ENCODE measurements at regions not wholly inside any gene's neighbourhood (a gene's known extent, or its start where the extent isn't known, plus 50 kb on each side); places are given as distances from the start of the nearest gene placed in this dataset.

GRCh38 chr14:38669027-38669426 lies 413.1 kb upstream of the CLEC14A start:
- H3K79me1 ChIP-seq (ENCODE audit: low read depth, low read length) = no peaks in the 10 kb centered on the region
- H3K27ac ChIP-seq (ENCODE audit: low read depth, low read length) = no peak overlapping the region
- no peak overlapping the region for H3K18ac ChIP-seq (ENCODE audit: extremely low read depth, low read length)
- H3K4me1 ChIP-seq (replicated peaks in 1 of 4; ENCODE audit: control insufficient read depth in 3 of 4, insufficient read depth in 4 of 4, low read length in 3 of 4) = no peaks in the 10 kb centered on the region
- 86% methylated on average over 3 of the region's 3 CpGs; no CpG with 5 or more reads in 1 of the 2 experiments for WGBS, 2 experiments (ENCODE audit: extremely low coverage in 1 of 2, insufficient coverage in 1 of 2, insufficient read length in 1 of 2, insufficient replicate concordance in 2 of 2, low coverage in 1 of 2, low lambda C conversion rate in 2 of 2, missing lambda C conversion rate in 1 of 2)
- H4K91ac ChIP-seq (replicated peaks; ENCODE audit: insufficient read length, low read length) = no peak overlapping the region
- POLR2A ChIA-PET (ENCODE audit: partially characterized antibody) = no interaction called here
- H3K4ac ChIP-seq (replicated peaks; ENCODE audit: insufficient read length, low read depth, low read length) = no peak overlapping the region
- H2AFZ ChIP-seq (ENCODE audit: low read length) = no peak overlapping the region
- no peak overlapping the region for H3K4me2 ChIP-seq (ENCODE audit: insufficient read depth in 1 of 2, low read depth in 2 of 2, low read length in 2 of 2)
- TF ChIP-seq CHD2 (IDR thresholded peaks at IDR 0.05; ENCODE audit: low read length) (no peak), GABPA (IDR thresholded peaks at IDR 0.05; ENCODE audit: borderline replicate concordance, insufficient read depth, low read length) (no peak), TCF12 (IDR thresholded peaks at IDR 0.05; ENCODE audit: low read depth, low read length) (no peak), TBP (IDR thresholded peaks at IDR 0.05; ENCODE audit: low read depth, low read length) (no peak), POU5F1 (IDR thresholded peaks at IDR 0.05; ENCODE audit: low read depth, low read length) (no peak), EGR1 (IDR thresholded peaks at IDR 0.05; ENCODE audit: borderline replicate concordance, low read depth, low read length) (no peak), HDAC6 (IDR thresholded peaks at IDR 0.05; ENCODE audit: low read depth, low read length) (no peak), E2F6 (IDR thresholded peaks at IDR 0.05) (no peak), PHF8 (conservative IDR thresholded peaks at IDR 0.05; ENCODE audit: low read depth, low read length) (no peak), CEBPB (IDR thresholded peaks at IDR 0.05; ENCODE audit: low read depth, low read length) (no peak), ZNF274 (IDR thresholded peaks at IDR 0.05; ENCODE audit: borderline replicate concordance, extremely low read depth, low read length) (no peak), BRCA1 (IDR thresholded peaks at IDR 0.05; ENCODE audit: low read depth, low read length) (no peak), SP2 (IDR thresholded peaks at IDR 0.05; ENCODE audit: low read length) (no peak), SIRT6 (IDR thresholded peaks at IDR 0.05; ENCODE audit: low read length) (no peak)
- no peaks in the 10 kb centered on the region for H3K36me3 ChIP-seq (ENCODE audit: control insufficient read depth in 2 of 4, insufficient read depth in 4 of 4, low read length in 3 of 4)
- no peak overlapping the region for H2BK5ac ChIP-seq (ENCODE audit: low read depth, low read length)
- H2BK20ac ChIP-seq (ENCODE audit: low read length) = no peak overlapping the region
- no peaks in the 10 kb centered on the region for H3K23me2 ChIP-seq (ENCODE audit: low read depth, low read length)
- no peak overlapping the region for H3K23ac ChIP-seq (ENCODE audit: insufficient read length)
- CTCF ChIA-PET (ENCODE audit: partially characterized antibody) = interaction anchor here (0.8 to 1.3 kb wide), 2 partner anchors 50 to 347 kb away, joined by 3 read pairs; no protein-coding TSS in a partner anchor
- H4K20me1 ChIP-seq (replicated peaks in 1 of 2; ENCODE audit: control insufficient read depth in 1 of 2, insufficient read depth in 2 of 2, low read length in 2 of 2) = no peaks in the 10 kb centered on the region
- H3K56ac ChIP-seq (replicated peaks; ENCODE audit: insufficient read length, low read depth, low read length) = no peak overlapping the region
- DNase-seq (ENCODE audit: low read depth in 1 of 2, low spot score in 2 of 2) (no peak), FAIRE-seq (no peak)
- no peak overlapping the region for H4K8ac ChIP-seq (ENCODE audit: extremely low read depth, insufficient read depth, low read length)
- no peaks in the 10 kb centered on the region for H3K79me2 ChIP-seq (ENCODE audit: control insufficient read depth in 1 of 2, insufficient read depth in 2 of 2, low read length in 2 of 2)
- no peaks in the 10 kb centered on the region for H3K27me3 ChIP-seq (replicated peaks in 1 of 4; ENCODE audit: control insufficient read depth in 3 of 4, extremely low read depth in 1 of 4, insufficient read depth in 3 of 4, low read length in 3 of 4)
- H4K5ac ChIP-seq (ENCODE audit: insufficient read length, low read depth, low read length) = no peak overlapping the region
- no peak overlapping the region for H2BK15ac ChIP-seq (ENCODE audit: low read length)
- no peaks in the 10 kb centered on the region for H3K9me3 ChIP-seq (ENCODE audit: insufficient read depth in 2 of 2, low read depth in 1 of 2, low read length in 1 of 2)
- no peak overlapping the region for H3K14ac ChIP-seq (ENCODE audit: insufficient read length)
- H3K9ac ChIP-seq (replicated peaks in 1 of 4; ENCODE audit: extremely low read depth in 1 of 4, low read depth in 3 of 4, low read length in 3 of 4) = no peak overlapping the region
- no peak overlapping the region for H3K4me3 ChIP-seq (ENCODE audit: extremely low read depth in 1 of 4, insufficient read depth in 2 of 4, low read depth in 3 of 4, low read length in 4 of 4)
- H2BK12ac ChIP-seq (ENCODE audit: low read depth, low read length) = no peak overlapping the region
- no peak overlapping the region for H2AK5ac ChIP-seq (ENCODE audit: low read depth, low read length)
- no peak overlapping the region for H2BK120ac ChIP-seq (replicated peaks; ENCODE audit: low read depth, low read length)

Measured in H1 (cell line).